NB4 (cell line): ENCODE measurements at regions not wholly inside any gene's neighbourhood (a gene's known extent, or its start where the extent isn't known, plus 50 kb on each side); places are given as distances from the start of the nearest gene placed in this dataset.

ENCODE experiments used
- DNase-seq: peaks from one replicate; pipeline ENCODE4 v3.0.0; 2010; ENCODE audit warnings: low read depth
- H3K4me3 ChIP-seq: one replicate; pipeline ENCODE4 v1.5.1; 2011; ENCODE audit warnings: mild to moderate bottlenecking, low read depth, low read length, moderate library complexity
- MYC ChIP-seq: IDR thresholded peaks from 2 replicates; pipeline ENCODE4 v1.6.1; 2011; ENCODE audit warnings: low read depth, low read length
- POLR2A ChIP-seq: IDR thresholded peaks from 2 replicates; pipeline ENCODE4 v1.6.1; 2011; ENCODE audit warnings: mild to moderate bottlenecking; ENCODE audit not compliant: insufficient read length; ENCODE audit errors: extremely low read depth
- TF ChIP-seq, protein P1 (sequence below): IDR thresholded peaks from 2 replicates; pipeline ENCODE4 v1.6.1; 2011; ENCODE audit warnings: low read depth, low read length
- TF ChIP-seq, protein P2 (sequence below): IDR thresholded peaks from one replicate; pipeline ENCODE4 v1.5.1; 2012; ENCODE audit warnings: low read depth, low read length

DNA sequence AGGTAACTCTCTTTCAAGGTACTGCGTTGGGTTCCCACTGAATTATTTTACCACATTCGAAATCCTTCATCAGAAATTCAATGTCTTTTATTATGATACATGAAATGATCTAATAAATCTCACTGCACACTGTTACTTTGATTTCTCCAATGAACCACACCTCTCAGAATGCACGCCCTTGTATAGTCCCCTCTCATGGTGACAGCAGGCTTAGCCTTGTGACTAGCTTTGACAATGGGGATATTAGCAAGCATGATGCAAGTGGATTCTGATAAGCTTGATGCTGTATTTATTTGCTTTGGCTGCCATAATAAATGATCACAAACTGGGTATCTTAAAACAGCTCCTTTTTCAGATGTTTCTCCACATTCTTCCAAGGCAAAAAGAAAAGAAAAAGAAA, 100.4 kb upstream of the ETV6 start:
- TF ChIP-seq MYC: no peak
- no peak for TF ChIP-seq POLR2A
- TF ChIP-seq, protein P1, sequence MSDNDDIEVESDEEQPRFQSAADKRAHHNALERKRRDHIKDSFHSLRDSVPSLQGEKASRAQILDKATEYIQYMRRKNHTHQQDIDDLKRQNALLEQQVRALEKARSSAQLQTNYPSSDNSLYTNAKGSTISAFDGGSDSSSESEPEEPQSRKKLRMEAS: no peak
- TF ChIP-seq, protein P2, sequence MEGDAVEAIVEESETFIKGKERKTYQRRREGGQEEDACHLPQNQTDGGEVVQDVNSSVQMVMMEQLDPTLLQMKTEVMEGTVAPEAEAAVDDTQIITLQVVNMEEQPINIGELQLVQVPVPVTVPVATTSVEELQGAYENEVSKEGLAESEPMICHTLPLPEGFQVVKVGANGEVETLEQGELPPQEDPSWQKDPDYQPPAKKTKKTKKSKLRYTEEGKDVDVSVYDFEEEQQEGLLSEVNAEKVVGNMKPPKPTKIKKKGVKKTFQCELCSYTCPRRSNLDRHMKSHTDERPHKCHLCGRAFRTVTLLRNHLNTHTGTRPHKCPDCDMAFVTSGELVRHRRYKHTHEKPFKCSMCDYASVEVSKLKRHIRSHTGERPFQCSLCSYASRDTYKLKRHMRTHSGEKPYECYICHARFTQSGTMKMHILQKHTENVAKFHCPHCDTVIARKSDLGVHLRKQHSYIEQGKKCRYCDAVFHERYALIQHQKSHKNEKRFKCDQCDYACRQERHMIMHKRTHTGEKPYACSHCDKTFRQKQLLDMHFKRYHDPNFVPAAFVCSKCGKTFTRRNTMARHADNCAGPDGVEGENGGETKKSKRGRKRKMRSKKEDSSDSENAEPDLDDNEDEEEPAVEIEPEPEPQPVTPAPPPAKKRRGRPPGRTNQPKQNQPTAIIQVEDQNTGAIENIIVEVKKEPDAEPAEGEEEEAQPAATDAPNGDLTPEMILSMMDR: no peak
- no peak overlapping the region for H3K4me3 ChIP-seq
- DNase-seq: no peak

DNA sequence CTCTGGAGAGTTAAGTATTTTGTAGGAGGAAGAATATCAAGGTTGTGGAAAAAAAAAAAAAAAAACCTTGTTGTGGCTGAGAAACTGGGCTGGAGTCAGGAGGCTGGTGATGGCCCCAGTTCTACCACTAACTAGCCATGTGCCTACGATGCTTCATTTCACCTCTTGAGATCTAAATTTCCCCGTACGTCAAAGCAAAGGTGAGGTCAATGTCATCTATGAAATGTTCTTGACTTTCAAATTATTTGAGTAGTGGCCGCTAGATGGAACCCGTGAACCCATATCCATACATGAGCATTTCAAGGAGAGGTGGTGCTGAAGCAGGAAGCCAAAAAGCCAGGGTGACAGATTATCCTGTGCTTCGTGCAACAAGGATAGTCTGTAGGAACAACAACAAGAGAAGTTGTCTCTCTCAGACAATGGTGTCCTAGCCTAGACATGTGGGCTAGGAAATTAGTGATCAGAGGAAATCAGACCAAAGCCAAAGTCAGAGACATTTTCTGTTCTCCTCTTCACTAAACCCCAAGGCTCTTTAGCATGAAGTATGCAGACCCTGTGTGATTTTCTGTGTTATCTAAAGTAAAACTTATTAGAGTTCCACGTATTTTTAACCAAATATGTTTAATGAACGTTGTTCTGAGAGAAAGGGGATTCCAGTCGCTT, 95.5 kb upstream of the ETV6 start:
- H3K4me3 ChIP-seq: no peak overlapping the region
- TF ChIP-seq, protein P1: no peak
- TF ChIP-seq, protein P2: peak; percentile 49
- DNase-seq: peak; percentile 81

DNA sequence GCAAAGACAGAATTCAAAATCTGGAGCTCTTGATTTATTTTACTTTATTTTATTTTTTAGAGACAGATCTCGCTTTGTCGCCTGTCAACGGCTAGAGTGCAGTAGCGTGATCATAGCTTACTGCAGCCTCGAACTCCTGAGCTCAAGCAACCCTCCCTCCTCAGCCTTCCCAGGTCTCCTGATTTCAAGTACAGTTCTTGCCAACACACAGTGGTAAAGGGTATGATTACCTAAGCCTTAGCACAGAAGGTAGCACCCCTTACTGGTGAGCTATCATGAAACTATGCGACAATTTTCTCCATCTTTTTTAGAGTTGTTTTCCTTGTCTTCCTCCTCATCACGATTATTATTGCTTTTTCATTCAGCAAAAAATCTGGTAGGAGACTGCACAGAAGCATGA, 94.3 kb upstream of the ETV6 start:
- H3K4me3 ChIP-seq: no peak overlapping the region
- no peak for DNase-seq
- TF ChIP-seq MYC (no peak), POLR2A (no peak)
- TF ChIP-seq, protein P2: no peak
- TF ChIP-seq, protein P1: no peak

DNA sequence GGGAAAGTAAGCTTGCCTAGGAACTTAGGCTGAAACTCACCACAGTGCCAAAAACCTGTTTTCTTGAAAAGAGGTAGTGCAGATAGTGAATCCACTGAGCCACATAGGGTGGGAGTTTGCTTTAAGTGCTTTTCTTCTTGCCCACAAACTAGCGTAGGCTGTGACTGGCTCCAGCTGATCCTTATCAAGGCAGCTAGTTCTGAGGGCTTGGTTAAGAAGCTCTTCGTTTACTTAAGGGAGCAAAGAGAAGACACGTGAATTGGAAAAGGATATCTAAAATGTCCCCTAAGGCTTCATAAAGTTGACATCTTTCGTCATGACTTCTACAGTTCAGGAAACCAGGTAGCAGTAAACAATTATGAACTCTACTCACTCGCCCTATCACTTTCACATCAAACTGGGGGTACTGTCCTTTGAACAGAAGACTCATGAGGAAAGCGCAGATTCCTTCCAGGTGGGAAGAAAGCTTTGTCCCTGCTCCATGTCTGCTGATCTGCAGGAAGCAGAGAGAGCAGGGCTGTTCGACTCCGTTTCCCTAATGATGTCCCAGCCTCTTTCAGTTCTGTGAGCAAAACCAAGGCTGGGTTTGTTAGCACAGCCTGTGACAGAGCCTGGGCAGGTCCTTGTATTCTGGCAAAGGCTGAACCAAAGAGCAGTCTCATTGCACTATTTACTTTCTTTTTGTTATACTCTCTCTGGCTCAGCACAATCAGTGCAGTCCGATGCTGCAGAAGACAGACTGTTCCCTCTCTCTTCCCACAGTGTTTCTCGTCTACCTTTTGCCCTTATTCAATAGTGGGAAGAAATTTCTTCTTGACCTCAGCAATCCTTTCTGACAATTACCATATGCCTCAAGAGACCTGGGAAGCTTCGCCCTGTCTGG, 93.5 kb upstream of the ETV6 start:
- peak; percentile 80 for DNase-seq
- TF ChIP-seq, protein P2: no peak
- TF ChIP-seq POLR2A (no peak), MYC (no peak)
- TF ChIP-seq, protein P1: no peak

DNA sequence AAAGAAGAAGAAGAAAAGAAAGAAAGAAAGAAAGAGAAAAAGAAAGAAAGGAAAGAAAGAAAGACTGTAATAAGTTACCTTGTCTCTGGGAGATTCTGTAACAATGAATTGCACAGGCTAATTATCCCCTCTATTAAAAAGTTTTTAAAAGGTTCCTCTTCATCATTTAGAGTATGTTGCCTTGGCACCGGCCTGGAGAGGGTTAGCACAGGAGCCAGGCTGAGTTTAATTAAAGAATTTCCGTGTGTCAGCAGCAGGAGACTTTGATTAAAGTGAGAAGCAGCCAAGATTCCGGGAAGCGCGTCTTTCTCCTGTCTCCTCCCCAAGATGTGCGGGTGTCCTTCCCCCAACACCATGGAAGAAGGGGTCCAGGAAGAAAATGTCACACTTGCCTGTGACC, 92.8 kb upstream of the ETV6 start:
- TF ChIP-seq MYC (no peak), POLR2A (no peak)
- TF ChIP-seq, protein P1: no peak
- TF ChIP-seq, protein P2: no peak
- H3K4me3 ChIP-seq: no peak overlapping the region
- DNase-seq: no peak

More for the DNA sequence above, 93.5 kb upstream of the ETV6 start:
- H3K4me3 ChIP-seq: no peak overlapping the region
